Stimulated activated CD8-positive, alpha-beta memory T cell treated with anti-CD3 and anti-CD28 coated beads, Interleukin-4, amount 100 ng/mL, for 4 hours (primary cell): ENCODE measurements at regions not wholly inside any gene's neighbourhood (a gene's known extent, or its start where the extent isn't known, plus 50 kb on each side); places are given as distances from the start of the nearest gene placed in this dataset.

ENCODE experiments used
- DNase-seq, 2 donors: peaks; one replicate each; pipeline ENCODE4 v3.0.0-alpha.2; 2020; ENCODE audit warnings: low read depth in 2 of 2, low spot score in 1 of 2

DNA sequence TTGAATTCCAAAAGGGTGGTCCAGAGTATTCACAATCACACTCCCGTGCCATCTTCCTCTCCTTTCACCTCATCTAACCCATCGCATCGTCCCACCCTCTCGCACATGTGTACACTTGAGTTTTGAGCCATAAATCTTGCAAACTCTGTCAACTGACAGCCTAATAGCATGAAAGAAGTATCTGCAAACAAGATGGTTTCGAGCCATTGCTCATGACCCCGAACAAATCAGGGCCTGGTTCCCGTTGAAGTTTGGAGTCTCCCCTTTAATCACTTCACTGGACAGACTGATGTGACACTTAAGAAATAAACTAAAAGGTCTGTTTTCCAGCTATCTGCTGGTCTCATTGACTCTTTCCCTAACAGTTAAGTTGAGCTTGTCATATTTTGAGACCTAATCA lies 223.6 kb upstream of the SOX5 start:
- DNase-seq, result no peak

DNA sequence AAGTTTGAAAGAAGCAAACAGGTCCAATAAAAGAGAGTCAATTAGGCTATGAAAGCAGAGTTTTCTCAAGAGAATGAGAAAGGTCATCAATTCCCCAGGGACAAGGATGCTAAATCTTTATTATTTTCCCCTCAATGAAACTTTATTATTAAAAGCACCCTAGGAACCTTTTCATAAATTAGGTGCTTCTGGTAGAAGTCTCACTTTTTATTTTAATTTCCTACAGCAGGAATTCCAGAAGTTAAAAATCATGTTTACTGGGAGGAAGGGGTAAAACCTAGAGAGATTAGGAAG lies 223.2 kb upstream of the SOX5 start:
- DNase-seq, result no peak

DNA sequence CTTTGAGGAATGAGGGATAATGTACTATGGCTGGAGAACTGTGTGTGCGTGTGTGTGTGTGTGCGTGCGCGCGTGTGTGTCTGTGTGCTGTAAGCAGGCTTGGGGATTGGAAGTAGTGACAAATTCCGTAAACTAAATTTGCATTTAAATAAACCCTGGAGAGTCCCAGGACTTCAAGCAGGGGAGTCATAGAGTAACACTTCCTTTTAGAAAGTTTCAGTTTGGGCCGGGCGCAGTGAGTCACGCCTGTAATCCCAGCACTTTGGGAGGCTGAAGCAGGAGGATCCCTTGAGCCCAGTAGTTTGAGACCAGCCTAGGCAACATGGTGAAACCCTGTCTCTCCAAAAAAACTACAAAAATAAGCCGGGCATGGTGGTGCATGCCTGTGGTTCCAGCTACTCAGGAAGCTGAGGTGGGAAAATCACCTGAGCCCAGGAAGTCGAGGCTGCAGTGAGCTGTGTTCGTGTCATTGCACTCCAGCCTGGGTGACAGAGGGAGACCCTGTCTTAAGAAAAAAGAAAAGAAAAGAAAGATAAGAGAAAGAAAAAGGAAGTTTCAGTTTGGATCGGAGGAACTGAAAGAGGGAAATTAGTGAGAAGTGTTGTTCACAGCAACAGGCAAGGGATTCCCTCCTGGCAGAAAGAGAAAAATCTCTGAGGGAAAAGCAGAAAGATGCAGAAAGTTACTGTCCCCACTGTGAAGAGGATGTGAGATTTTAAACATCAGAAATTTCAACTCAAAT lies 222.7 kb upstream of the SOX5 start:
- DNase-seq, result no peak

DNA sequence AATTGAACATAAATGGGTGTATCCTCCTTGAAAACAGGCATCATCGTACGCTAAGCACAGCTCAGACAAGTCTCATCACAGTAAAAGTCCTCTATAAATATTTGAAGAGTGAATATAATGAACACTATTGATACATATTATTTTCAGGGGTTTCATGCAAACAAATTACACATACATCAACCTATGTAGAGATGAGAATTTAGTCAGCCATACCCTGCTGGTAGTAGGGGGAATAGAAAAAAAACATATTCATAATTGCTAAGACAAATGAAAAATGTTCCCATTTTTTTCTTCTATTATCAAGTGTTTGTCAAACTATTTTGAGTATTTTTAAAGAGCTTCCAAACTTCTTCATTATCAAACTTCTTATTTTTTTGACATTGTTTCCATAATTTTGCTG lies 205.6 kb upstream of the SOX5 start:
- DNase-seq, result no peak

DNA sequence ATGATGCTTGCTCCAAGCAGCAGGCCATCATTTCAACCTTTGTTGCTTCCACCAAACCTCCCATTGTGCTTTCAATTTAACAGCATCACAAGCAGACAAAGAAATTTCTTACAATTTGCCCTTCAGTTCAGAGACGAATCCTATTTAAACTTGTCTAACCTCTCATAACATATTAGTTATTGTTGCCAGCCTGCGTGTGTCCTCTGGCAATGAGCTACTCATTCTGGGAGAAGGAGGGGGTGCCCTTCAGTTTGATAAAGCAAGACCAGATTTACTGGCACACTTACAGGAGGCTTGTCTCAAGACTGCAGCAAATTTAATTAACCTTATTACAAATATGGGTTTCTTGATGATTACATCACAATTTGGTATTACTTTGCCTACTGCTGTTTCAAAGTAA lies 203.6 kb upstream of the SOX5 start:
- no peak for DNase-seq

DNA sequence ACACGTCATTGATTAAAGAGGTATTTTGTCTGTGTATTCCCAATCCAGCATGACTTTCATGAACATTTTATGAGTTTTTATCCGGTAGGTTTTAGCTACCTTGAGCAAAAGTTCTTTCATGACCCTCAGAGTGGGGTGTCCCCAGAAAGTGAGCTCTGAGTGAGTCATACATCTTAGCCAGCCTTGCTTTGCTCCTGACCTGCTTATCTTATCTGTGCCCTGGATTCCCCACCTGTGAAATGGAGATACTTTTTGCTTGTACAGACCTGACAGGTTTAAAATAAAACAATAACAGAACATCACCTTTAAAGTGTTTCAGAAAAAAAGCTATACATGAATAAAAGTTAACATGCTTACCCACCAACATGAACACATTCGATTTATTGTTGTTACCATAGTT lies 202.8 kb upstream of the SOX5 start:
- DNase-seq, result no peak

DNA sequence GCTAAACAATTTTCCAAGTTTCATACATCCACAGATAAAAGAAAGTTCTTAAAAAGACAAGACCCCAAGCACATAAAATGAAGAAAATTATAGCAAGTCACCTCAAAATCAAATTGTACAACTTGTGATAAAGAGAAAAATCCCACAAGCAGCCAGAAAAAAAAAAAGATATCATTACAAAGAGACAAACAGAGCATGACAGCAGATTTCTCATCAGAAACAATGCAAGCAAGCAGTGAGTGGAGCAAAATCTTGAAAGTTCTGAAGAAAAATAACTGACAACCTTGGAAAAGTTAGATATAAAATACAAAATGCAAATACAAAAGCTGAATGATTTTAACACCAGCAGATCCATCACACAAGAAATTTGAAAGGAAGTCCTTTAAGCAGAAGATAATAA lies 194.5 kb upstream of the SOX5 start:
- DNase-seq, result no peak

DNA sequence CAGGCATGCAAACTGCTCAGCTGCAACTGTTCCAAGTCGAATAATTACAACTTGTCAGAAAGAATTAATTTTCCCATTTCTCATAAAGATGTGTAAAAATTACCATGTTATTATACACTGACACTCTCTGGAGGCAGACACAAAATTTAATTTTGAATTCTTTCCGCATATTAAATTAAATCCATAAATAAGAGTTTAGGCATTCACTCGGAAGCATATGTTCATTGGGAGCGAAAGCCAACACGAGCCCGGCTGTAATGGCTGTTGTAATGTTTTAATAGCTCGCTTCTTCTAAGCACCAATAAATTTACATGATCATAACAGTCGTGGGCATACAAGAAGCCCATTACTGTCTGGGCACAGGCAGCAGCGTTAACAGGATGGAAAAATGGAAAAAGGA lies 189.6 kb upstream of the SOX5 start:
- DNase-seq, result no peak

DNA sequence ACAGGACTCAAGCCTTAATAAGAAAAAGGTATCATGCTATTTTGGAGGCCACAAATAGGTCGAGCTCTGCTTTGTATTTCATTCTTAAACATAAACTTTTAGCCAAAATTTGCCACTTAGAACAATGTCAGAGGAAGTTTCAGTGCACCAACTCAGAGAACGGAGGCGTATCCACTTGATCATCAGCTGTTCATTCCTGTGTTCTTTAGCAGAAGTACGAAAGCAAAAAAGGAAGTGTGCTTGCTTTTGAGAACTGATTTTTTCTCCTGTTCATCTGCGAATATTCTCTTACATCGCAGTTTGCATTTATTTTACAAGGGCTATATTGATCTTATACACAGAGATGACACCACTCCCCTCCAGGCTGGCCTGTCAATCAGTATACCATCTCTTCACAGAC lies 188.6 kb upstream of the SOX5 start:
- DNase-seq, result no peak

DNA sequence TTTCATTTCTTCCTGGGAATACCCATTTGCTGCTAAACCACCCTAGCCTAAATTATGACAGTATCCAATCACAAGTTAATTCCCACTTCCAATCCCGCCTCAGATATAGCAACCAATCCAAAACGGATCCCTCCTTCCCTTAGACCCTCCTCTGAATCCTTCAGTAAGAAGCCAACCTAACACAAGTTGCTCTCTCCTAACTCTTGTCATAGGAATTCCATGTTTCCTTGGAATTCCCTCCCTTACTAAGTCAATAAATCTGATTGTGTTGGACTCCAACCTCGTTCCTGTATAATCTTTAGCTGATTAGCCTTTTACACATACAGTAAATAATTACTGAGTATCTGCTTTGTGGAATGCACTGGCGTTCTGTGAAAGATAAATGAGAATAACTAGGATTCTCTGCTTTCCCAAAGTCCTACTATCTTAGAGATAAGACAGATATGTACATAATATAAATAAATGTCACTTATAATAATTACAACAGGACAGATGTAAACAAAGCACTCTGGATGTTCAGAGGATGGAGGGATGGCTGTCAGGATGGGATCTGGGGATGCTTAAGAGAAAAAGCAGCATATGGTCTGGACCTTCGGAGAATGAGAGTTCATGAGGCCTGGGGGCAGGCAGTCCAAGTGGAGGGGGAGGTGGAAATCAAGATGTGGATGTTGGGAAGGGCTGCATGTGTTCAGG lies 185.8 kb upstream of the SOX5 start:
- DNase-seq, result no peak

DNA sequence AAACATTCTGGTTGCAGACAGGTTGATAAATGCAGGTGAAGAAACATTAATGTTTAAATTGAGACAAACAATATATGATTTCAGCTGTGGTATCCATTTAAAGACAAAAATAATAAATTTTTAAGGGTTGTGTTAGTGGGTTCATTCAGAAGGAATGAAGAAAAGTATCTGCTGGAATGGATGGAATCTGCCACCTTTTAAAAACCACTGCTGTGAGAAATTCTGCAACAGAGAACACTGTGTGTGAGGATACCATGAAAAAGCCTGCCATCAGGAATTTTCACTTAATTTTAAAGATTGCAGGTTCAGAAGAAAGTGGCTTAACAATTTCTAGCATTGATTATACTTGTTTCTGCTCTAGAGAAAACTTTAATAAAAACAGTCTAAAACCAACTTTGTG lies 184.6 kb upstream of the SOX5 start:
- no peak for DNase-seq

DNA sequence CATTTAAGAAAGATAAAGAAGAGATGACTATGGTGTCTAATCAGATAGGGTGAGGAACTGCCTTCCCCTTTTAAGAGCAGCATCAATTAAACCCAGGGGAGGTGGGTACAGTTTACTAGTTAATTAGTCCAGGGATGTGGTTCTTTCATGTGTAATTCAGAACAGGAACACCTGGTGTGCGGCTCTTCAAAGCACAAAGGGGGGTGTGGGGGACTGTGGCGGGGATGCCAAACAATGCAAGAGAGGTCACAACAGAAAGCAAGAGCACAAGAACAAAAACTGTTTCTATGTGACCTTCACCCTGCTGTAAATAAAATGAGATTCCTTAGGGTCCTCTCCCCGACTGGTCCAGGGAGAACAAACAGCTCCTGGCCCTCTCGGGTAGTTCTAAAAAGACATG lies 183.9 kb upstream of the SOX5 start:
- no peak for DNase-seq

DNA sequence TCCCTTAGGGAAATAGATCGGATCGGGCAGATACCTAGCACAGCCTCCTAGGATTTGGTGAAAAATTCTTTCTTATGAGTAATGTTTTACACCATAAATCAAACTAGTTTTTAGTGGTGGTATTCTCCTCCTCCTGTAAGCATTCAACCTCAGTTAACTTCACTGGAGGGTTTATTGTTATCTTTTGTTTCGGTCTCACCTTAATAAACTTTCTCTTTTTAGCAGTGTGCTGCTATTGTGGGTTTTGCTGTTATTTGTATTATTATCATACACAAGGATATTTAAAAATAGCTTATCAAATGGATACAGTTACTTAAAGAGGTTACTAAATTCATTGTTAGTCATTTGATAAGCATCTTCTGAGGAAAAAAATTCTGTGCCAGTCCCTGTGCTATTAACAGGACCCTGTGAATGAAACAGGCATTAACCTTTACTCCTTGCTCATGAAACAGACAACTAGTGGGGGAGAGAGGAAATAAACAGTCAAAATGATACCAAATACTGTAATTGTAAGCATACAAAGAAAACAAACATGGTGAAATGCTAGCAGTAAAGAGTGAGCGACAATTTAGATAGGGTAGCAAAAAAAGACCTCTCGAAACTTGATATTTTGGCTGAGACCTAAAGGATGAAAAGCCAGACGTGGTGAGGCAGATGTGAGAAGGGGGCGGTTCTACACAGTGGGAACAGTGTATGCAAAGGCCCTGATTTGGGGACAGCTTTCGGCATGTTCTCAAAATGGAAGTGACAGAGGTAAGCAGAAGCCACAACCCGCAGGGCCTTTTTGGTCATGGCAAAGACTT lies 178.7 kb upstream of the SOX5 start:
- DNase-seq, result no peak

DNA sequence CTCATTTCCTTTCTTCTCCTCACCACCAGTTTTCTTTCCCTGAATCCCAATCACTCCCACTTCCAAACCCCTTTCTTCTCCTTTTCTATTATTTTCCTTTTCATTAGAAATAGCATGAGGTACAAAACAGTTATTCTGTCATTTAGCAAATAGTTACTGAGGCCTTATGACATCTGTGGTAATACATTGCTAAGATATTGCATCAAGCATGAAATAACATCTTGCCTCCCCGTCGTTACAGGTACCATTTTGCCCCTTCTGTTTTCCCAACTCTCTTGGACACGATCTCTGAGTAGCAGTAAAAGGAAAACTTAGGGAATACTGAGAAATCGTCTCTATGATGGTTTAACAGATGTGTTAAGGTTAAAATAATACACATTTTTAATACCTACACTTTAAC lies 175.8 kb upstream of the SOX5 start:
- no peak for DNase-seq

DNA sequence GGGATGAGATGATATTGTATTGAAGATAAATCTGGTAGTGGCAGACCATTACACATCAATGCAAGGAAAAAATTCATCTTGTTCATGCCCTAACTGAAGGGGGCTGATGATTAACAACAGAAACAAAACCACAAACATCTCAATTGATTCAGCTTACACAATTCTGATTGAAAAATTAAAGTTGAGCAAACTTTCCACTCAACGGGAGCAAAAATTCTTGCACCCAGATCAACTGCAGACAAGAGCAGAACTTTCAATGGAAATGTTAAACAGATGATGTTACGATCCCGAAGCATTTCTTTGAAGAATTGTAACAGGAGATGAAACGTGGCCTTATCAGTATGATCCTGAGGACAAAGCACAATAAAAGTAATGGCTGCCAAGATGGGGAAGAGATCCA lies 172.4 kb upstream of the SOX5 start:
- no peak for DNase-seq

DNA sequence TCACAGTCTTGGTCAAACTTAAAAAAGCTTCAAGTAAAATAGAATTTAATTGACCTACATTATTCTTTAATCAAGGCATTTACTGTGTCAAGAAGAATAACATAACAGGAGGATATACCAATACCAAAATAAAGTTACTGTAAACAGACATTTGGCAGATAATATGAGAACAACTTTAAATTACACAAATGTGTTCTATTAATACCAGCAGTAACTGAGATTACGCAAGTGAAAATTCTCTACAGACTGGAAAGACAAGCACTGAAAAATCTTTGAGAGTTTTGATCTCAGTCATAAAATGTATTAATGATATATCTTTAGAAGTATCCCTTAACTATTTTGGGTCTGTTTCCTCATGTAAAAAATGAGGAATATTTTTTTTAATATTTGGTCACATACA lies 169.2 kb upstream of the SOX5 start:
- DNase-seq, result no peak

DNA sequence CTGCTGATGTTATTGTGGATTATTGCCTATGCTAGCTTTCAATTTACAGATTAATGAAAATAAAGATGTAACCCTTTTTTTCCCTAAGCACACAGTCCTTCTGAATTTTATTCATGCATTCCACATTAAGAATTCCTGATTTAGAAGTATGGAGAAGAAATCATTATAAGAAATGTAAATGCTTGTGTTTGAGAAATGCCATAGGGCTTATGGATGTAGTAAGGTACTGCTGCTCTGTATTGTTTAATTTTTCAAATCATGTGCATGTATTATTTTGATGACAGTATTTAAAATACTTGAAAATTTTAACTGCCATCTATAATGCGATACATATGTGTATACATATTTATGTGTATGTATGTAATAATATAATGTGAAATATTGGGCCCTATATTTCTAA lies 167.1 kb upstream of the SOX5 start:
- no peak for DNase-seq

DNA sequence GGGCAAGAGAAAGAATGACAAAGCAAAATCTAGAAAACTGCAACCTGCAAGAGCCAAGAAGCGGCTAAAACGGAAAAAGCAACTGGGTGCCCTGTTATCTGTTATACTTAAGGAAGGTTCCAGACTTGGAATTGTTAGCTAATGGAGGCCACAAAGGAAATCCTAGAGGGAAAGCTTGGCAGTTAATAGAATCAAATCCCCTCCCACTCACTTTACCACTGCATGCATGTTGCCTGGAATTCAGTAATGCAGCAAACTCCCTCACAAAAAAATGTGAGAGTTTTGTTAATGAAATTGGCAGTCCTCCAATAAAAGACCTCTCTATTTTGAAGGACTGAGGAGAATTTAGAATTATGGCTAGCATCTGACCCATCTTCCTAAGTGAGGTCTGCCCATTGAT lies 164.2 kb upstream of the SOX5 start:
- no peak for DNase-seq

DNA sequence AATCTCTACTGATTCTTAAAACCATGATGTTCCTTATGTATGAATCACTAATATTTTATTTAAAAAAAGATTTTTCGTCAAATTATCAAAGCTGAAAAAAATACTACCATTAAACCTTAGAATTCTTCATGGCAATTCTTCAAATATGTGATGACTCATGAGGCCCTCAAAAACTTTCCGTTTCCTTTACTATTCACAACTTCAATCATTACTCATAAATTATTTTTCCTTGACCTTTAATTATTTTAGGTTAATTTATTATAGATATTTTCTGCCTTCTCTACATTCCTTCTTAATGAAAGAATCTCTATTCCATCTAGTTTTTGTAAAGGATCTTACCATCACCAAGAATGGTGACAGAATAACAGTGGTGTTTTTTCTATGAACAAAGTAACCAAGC lies 162.1 kb upstream of the SOX5 start:
- DNase-seq, result no peak

DNA sequence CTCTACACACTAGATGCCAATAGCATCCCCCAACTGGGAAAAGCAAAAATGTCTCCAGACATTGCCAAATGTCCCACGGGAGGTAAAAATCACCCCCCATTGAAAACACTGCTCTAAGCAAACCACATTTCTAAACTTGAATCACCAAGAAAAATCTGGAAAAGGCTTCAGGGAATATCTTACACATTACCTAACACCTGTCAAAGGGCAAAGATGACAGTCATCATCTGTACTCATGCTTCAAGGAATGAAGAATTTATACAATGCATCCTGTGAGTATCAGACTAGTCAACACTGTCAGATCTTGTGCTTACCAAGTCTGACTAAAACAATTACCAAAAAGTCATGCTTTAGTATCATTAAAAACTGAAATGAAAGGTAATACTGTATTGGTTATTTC lies 161.6 kb upstream of the SOX5 start:
- no peak for DNase-seq

DNA sequence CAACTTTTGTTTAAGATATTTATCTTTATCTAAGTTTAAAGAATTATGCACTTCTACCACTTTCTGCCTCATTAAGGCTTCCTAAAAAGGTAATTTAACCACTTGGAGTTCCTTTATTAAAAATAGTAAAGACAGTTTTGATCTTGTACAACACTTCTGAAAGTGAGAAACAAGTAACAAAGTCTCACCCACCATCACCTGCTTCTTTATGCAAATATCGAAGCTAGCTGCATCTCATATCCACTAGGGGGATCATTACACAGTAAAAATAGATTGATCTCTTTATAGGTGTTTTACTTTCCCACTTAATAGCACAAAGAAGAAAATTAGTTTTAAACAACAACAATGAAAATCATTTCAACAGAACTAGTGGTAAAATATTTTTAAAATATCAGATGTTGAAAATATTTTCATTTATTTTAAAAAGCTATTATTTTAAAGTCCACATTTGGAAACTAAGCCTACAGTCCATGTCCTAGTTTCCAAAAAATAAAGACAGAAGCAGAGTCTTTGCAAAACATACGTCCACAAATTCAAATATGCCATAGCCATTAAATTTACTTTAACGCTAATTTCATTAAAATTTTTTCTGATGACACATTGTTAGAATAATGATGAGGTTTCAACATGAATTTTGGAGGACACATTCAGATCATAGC lies 160.0 kb upstream of the SOX5 start:
- no peak for DNase-seq

DNA sequence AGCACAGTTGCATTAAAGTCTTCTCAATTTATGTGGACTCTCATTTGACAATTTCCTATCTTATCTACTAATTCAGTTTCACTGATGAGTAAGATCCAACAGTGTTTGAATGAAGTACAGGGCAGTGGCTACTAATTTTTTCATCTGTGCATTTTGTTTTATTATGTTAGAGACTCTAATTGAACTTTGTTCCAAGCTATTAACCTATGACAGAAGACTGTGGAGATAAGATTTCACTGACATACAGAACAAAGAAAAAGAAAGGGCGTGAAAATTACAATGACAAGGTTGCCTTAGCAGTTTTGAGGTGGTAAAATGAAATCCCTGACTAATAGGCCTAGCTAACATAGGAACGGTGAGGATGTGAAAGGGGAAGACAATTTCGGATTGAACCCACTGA lies 153.2 kb upstream of the SOX5 start:
- DNase-seq, result no peak
